Astrocyte (in vitro differentiated cells and primary cell): ENCODE measurements at regions not wholly inside any gene's neighbourhood (a gene's known extent, or its start where the extent isn't known, plus 50 kb on each side); places are given as distances from the start of the nearest gene placed in this dataset.

ENCODE experiments used
- DNase-seq: peaks from one replicate; pipeline ENCODE4 v3.0.0-alpha.2; 2010; ENCODE audit warnings: low read depth
- FAIRE-seq: peaks from 2 replicates; lab custom pipeline; 2011; peaks lifted over from hg19 to GRCh38; lab: Jason Lieb, UNC
- H2AFZ ChIP-seq: 2 replicates; pipeline ENCODE4 v1.6.0; 2012; ENCODE audit warnings: low read depth, low read length, inconsistent platforms
- H3K27ac ChIP-seq: 2 replicates; pipeline ENCODE4 v1.5.1; 2011; ENCODE audit warnings: low read depth, low read length, inconsistent platforms
- H3K27me3 ChIP-seq: 2 replicates; pipeline ENCODE4 v1.6.0; 2011; ENCODE audit warnings: low read length, inconsistent platforms; ENCODE audit not compliant: insufficient read depth
- H3K36me3 ChIP-seq: 2 replicates; pipeline ENCODE4 v1.5.1; 2011; ENCODE audit warnings: low read length, inconsistent platforms; ENCODE audit not compliant: insufficient read depth
- H3K4me1 ChIP-seq: 2 replicates; pipeline ENCODE4 v1.5.1; 2011; ENCODE audit warnings: low read length, inconsistent platforms; ENCODE audit not compliant: insufficient read depth
- H3K4me2 ChIP-seq: 2 replicates; pipeline ENCODE4 v1.6.0; 2012; ENCODE audit warnings: low read length, inconsistent platforms
- H3K4me3 ChIP-seq: 2 replicates; pipeline ENCODE4 v1.5.1; 2011; ENCODE audit warnings: low read depth, mild to moderate bottlenecking, low read length, inconsistent platforms; ENCODE audit not compliant: insufficient read depth
- H3K79me2 ChIP-seq: 2 replicates; pipeline ENCODE4 v1.6.0; 2012; ENCODE audit warnings: mild to moderate bottlenecking, low read length, inconsistent platforms; ENCODE audit not compliant: insufficient read depth
- H3K9ac ChIP-seq: 2 replicates; pipeline ENCODE4 v1.6.0; 2012; ENCODE audit warnings: mild to moderate bottlenecking, low read length, inconsistent platforms
- H3K9me3 ChIP-seq: 2 replicates; pipeline ENCODE4 v1.5.1; 2012; ENCODE audit warnings: low read depth, mild to moderate bottlenecking, low read length, inconsistent platforms; ENCODE audit not compliant: insufficient read depth
- H4K20me1 ChIP-seq: 2 replicates; pipeline ENCODE4 v1.6.0; 2012; ENCODE audit warnings: low read length, inconsistent platforms; ENCODE audit not compliant: insufficient read depth
- H3K27ac Mint-ChIP-seq: one replicate; pipeline ENCODE4 v1.8.0; 2021; ENCODE audit warnings: mild to moderate bottlenecking, mixed read lengths; ENCODE audit not compliant: unreplicated experiment
- H3K27me3 Mint-ChIP-seq: one replicate; pipeline ENCODE4 v1.8.0; 2021; ENCODE audit warnings: low read depth, mixed read lengths; ENCODE audit not compliant: unreplicated experiment
- H3K36me3 Mint-ChIP-seq: one replicate; pipeline ENCODE4 v1.8.0; 2021; ENCODE audit warnings: low read depth, mixed read lengths; ENCODE audit not compliant: unreplicated experiment
- H3K4me1 Mint-ChIP-seq: one replicate; pipeline ENCODE4 v1.8.0; 2021; ENCODE audit warnings: low read depth, mixed read lengths; ENCODE audit not compliant: unreplicated experiment
- H3K4me3 Mint-ChIP-seq: one replicate; pipeline ENCODE4 v1.8.0; 2021; ENCODE audit warnings: mild to moderate bottlenecking, moderate library complexity, mixed read lengths; ENCODE audit not compliant: unreplicated experiment
- H3K9me3 Mint-ChIP-seq: one replicate; pipeline ENCODE4 v1.8.0; 2021; ENCODE audit warnings: mild to moderate bottlenecking, mixed read lengths; ENCODE audit not compliant: unreplicated experiment
- EZH2 ChIP-seq: IDR thresholded peaks from 2 replicates; pipeline ENCODE4 v1.6.1; 2012; ENCODE audit warnings: mild to moderate bottlenecking, low read length, inconsistent platforms; ENCODE audit not compliant: insufficient read depth
- TF ChIP-seq, protein P1 (sequence below): IDR thresholded peaks from 2 replicates; pipeline ENCODE4 v1.5.1; 2011; ENCODE audit warnings: low read depth, mild to moderate bottlenecking, inconsistent platforms, low read length, moderate library complexity; ENCODE audit not compliant: insufficient read depth

DNA sequence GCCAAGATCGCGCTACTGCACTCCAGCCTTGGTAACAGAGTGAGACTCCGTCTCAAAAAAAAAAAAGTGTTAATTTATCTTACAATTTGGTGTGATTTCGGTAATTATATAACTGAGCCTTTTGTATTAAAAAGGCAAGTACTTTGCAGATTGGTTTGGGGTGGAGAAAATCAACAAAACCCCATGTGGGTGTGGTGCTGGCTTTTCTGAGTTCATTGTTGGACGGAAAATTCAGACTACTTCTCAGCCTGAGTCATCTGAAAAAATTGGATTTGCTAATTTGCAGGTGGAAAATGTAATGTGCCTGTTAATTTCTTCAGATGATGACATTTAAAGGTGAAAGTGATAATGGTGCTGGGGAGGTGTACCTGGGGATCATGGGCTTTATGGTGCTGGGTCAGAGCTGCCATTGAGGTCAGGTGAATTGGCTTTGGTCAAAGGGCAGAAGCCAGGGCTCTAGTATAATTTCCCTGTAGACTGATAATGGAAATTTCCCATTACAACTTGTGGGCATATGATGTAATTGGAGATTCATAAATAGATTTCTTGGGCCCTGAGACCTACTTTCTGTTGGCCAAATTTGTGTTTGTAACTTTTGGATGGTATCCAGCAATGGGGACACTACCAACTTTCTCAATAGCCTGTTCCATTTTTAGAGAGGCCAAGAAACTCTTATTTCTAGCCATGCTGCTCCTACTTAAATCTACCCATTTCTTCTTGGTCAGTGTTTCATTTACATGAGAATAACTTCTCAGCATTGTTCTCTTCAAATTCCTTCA, 74.3 kb upstream of the TEX13D start:
- DNase-seq: no peak
- H2AFZ ChIP-seq: no peak overlapping the region
- peak; percentile 92 for FAIRE-seq
- no peak overlapping the region for H3K4me3 ChIP-seq
- no peaks in the 10 kb centered on the region for H3K9me3 ChIP-seq
- no peaks in the 10 kb centered on the region for H4K20me1 ChIP-seq
- H3K4me1 Mint-ChIP-seq: no peaks in the 10 kb centered on the region
- no peak overlapping the region for H3K4me2 ChIP-seq
- H3K9ac ChIP-seq: no peak overlapping the region
- no peaks in the 10 kb centered on the region for H3K4me1 ChIP-seq
- no peaks in the 10 kb centered on the region for H3K9me3 Mint-ChIP-seq
- no peaks in the 10 kb centered on the region for H3K36me3 Mint-ChIP-seq
- H3K27ac ChIP-seq: no peak overlapping the region
- H3K27me3 Mint-ChIP-seq: no peaks in the 10 kb centered on the region
- no peaks in the 10 kb centered on the region for H3K36me3 ChIP-seq
- no peak overlapping the region for H3K27ac Mint-ChIP-seq
- no peaks in the 10 kb centered on the region for H3K27me3 ChIP-seq
- no peak overlapping the region for H3K4me3 Mint-ChIP-seq
- H3K79me2 ChIP-seq: no peaks in the 10 kb centered on the region
- no peak for TF ChIP-seq EZH2
- TF ChIP-seq, protein P1, sequence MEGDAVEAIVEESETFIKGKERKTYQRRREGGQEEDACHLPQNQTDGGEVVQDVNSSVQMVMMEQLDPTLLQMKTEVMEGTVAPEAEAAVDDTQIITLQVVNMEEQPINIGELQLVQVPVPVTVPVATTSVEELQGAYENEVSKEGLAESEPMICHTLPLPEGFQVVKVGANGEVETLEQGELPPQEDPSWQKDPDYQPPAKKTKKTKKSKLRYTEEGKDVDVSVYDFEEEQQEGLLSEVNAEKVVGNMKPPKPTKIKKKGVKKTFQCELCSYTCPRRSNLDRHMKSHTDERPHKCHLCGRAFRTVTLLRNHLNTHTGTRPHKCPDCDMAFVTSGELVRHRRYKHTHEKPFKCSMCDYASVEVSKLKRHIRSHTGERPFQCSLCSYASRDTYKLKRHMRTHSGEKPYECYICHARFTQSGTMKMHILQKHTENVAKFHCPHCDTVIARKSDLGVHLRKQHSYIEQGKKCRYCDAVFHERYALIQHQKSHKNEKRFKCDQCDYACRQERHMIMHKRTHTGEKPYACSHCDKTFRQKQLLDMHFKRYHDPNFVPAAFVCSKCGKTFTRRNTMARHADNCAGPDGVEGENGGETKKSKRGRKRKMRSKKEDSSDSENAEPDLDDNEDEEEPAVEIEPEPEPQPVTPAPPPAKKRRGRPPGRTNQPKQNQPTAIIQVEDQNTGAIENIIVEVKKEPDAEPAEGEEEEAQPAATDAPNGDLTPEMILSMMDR: no peak

DNA sequence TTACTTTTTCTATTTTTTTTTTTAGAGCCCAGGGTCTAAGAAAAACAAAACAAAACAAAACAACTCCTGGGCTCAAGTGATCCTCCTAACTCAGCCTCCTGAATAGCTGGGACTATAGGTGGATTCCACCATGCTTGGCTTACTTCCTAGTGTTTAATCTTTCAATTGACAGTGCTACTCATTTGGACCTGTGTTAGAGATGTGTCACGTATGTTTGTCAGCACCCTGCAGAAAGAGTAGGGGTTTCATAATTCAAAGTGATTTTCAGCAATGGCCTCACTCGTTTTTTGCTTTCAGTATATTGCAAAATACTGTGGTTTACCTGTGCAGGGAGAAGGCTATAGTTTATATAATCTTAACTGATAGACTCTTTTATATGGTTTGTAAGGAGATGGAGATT, 71.6 kb upstream of the TEX13D start:
- TF ChIP-seq, protein P1: no peak
- TF ChIP-seq EZH2: no peak
- Histone ChIP-seq H3K4me3 (no peak overlapping the region), H3K4me1 (no peaks in the 10 kb centered on the region), H2AFZ (no peak overlapping the region), H3K27ac (no peak overlapping the region), H3K9ac (no peak overlapping the region), H3K27me3 (no peaks in the 10 kb centered on the region), H3K9me3 (no peaks in the 10 kb centered on the region), H3K79me2 (no peaks in the 10 kb centered on the region), H3K36me3 (no peaks in the 10 kb centered on the region), H4K20me1 (no peaks in the 10 kb centered on the region), H3K4me2 (no peak overlapping the region)
- no peak for FAIRE-seq
- Mint-ChIP-seq H3K4me3 (no peak overlapping the region), H3K27ac (no peak overlapping the region), H3K27me3 (no peaks in the 10 kb centered on the region), H3K36me3 (no peaks in the 10 kb centered on the region), H3K9me3 (no peaks in the 10 kb centered on the region), H3K4me1 (no peaks in the 10 kb centered on the region)
- no peak for DNase-seq

DNA sequence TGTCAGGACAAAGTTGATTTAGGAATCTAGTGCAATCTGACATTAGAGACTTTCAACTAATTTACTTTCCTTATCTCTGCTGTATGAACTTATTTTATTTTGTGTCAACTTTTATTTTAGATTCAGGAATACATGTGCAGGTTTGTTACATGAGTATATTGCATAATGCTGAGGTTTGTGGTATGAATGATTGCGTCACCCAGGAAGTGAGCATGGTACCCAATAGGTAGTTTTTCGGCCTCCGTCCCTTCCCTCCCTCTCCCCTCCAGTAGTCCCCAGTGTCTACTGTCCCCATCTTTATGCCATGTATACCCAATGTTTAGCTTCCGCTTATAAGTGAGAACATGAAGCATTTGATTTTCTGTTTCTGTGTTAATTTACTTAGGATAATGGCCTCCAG, 68.7 kb upstream of the TEX13D start:
- Histone ChIP-seq H3K79me2 (no peaks in the 10 kb centered on the region), H3K4me3 (no peak overlapping the region), H4K20me1 (no peaks in the 10 kb centered on the region), H3K27me3 (no peaks in the 10 kb centered on the region), H3K9ac (no peak overlapping the region), H2AFZ (no peak overlapping the region), H3K9me3 (no peaks in the 10 kb centered on the region), H3K4me2 (no peak overlapping the region), H3K36me3 (no peaks in the 10 kb centered on the region), H3K27ac (no peak overlapping the region), H3K4me1 (no peaks in the 10 kb centered on the region)
- no peaks in the 10 kb centered on the region for H3K9me3 Mint-ChIP-seq
- no peaks in the 10 kb centered on the region for H3K4me1 Mint-ChIP-seq
- H3K4me3 Mint-ChIP-seq: no peak overlapping the region
- no peak overlapping the region for H3K27ac Mint-ChIP-seq
- FAIRE-seq: peak; percentile 90
- TF ChIP-seq, protein P1: no peak
- TF ChIP-seq EZH2: no peak
- H3K36me3 Mint-ChIP-seq: no peaks in the 10 kb centered on the region
- H3K27me3 Mint-ChIP-seq: no peaks in the 10 kb centered on the region
- DNase-seq: no peak
